ENCODE measurements at regions not wholly inside any gene's neighbourhood (a gene's known extent, or its start where the extent isn't known, plus 50 kb on each side); places are given as distances from the start of the nearest gene placed in this dataset.

GRCh38 chr2:207217442-207217841 lies 51.7 kb upstream of the KLF7 start:
- CTCF ChIA-PET: no interaction called here
- no peak overlapping the region for H2BK15ac ChIP-seq (ENCODE audit: low read depth, low read length)
- H2AK9ac ChIP-seq (replicated peaks; ENCODE audit: low read depth, low read length, poor library complexity): no peak overlapping the region
- no peak overlapping the region for H4K8ac ChIP-seq (ENCODE audit: low read depth in 2 of 2, low read length in 2 of 2)
- WGBS, 2 experiments (ENCODE audit: extremely low coverage in 2 of 2, insufficient read length in 1 of 2): no CpG with 5 or more reads among the region's 2 CpGs
- no peak overlapping the region for H3K27ac ChIP-seq (ENCODE audit: insufficient read depth, low read length)
- H2AK5ac ChIP-seq (ENCODE audit: low read depth, low read length): no peak overlapping the region
- no peak for ATAC-seq (ENCODE audit: low read depth)
- no TSS peak for BruUV-seq (replicated peaks)
- no peak overlapping the region for H3K56ac ChIP-seq (ENCODE audit: extremely low read depth, insufficient read depth, low read length)
- no peak overlapping the region for H3K9ac ChIP-seq (ENCODE audit: low read depth, low read length)
- H2BK120ac ChIP-seq (ENCODE audit: low read depth, low read length): no peak overlapping the region
- H3K4me1 ChIP-seq (ENCODE audit: control insufficient read depth, insufficient read depth, low read length): peaks cover 4% of the 10 kb centered on the region
- intact Hi-C loops (cut with micrococcal nuclease): no loop called here
- H3K18ac ChIP-seq (ENCODE audit: low read depth, low read length): no peak overlapping the region
- H3K9me3 ChIP-seq (ENCODE audit: control insufficient read depth, insufficient read depth, low read length): no peaks in the 10 kb centered on the region
- H3K23ac ChIP-seq (ENCODE audit: low read depth, low read length): no peak overlapping the region
- H2BK5ac ChIP-seq (ENCODE audit: low read depth, low read length, poor library complexity, severe bottlenecking): no peak overlapping the region
- no peak for DNase-seq
- in situ Hi-C loops (cut with MboI; ENCODE audit: low sequenced_read_pairs): no loop called here
- no peak overlapping the region for H4K91ac ChIP-seq (ENCODE audit: insufficient read depth, low read depth, low read length)
- H3K9me1 ChIP-seq (ENCODE audit: insufficient read depth, low read length): no peaks in the 10 kb centered on the region
- H3K4ac ChIP-seq (ENCODE audit: low read depth, low read length): no peak overlapping the region
- no peak overlapping the region for H3K4me3 ChIP-seq (ENCODE audit: insufficient read depth, low read depth, low read length)
- dilution Hi-C loops (cut with HindIII; ENCODE audit: low sequenced_read_pairs, unreplicated experiment): no loop called here
- H4K20me1 ChIP-seq (ENCODE audit: insufficient read depth, low read length): no peaks in the 10 kb centered on the region
- no peaks in the 10 kb centered on the region for H3K79me1 ChIP-seq (ENCODE audit: low read depth in 1 of 2, low read length in 2 of 2)
- no peaks in the 10 kb centered on the region for H3K27me3 ChIP-seq (ENCODE audit: control insufficient read depth, insufficient read depth, low read length)
- TF ChIP-seq BHLHE40 (IDR thresholded peaks at IDR 0.05; ENCODE audit: low read depth, low read length) (no peak), MAZ (IDR thresholded peaks at IDR 0.05; ENCODE audit: borderline replicate concordance, low read depth, low read length) (no peak), CEBPB (IDR thresholded peaks at IDR 0.05; ENCODE audit: low read depth, low read length) (no peak), FOS (IDR thresholded peaks at IDR 0.05; ENCODE audit: low read depth, low read length) (no peak), RFX5 (IDR thresholded peaks at IDR 0.05; ENCODE audit: low read depth, low read length) (no peak), CHD1 (IDR thresholded peaks at IDR 0.05; ENCODE audit: low read depth, low read length) (no peak), RCOR1 (IDR thresholded peaks at IDR 0.05; ENCODE audit: insufficient replicate concordance, low read length) (no peak), ELK1 (IDR thresholded peaks at IDR 0.05; ENCODE audit: borderline replicate concordance, low read depth, low read length) (no peak), MXI1 (IDR thresholded peaks at IDR 0.05; ENCODE audit: borderline replicate concordance, low read depth, low read length) (no peak), USF2 (IDR thresholded peaks at IDR 0.05; ENCODE audit: low read depth, low read length) (no peak), RAD21 (IDR thresholded peaks at IDR 0.05; ENCODE audit: low read length) (no peak), NFE2L2 (IDR thresholded peaks at IDR 0.05; ENCODE audit: low read depth, low read length) (no peak), SMC3 (IDR thresholded peaks at IDR 0.05; ENCODE audit: low read depth, low read length) (no peak)
- TF ChIP-seq, protein P1, sequence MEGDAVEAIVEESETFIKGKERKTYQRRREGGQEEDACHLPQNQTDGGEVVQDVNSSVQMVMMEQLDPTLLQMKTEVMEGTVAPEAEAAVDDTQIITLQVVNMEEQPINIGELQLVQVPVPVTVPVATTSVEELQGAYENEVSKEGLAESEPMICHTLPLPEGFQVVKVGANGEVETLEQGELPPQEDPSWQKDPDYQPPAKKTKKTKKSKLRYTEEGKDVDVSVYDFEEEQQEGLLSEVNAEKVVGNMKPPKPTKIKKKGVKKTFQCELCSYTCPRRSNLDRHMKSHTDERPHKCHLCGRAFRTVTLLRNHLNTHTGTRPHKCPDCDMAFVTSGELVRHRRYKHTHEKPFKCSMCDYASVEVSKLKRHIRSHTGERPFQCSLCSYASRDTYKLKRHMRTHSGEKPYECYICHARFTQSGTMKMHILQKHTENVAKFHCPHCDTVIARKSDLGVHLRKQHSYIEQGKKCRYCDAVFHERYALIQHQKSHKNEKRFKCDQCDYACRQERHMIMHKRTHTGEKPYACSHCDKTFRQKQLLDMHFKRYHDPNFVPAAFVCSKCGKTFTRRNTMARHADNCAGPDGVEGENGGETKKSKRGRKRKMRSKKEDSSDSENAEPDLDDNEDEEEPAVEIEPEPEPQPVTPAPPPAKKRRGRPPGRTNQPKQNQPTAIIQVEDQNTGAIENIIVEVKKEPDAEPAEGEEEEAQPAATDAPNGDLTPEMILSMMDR (conservative IDR thresholded peaks at IDR 0.05; ENCODE audit: low read depth, low read length): no peak
- no peak overlapping the region for H2BK20ac ChIP-seq (ENCODE audit: low read depth, low read length)
- no peak overlapping the region for H2AFZ ChIP-seq (replicated peaks; ENCODE audit: low read length, poor library complexity)
- no peak overlapping the region for H3K4me2 ChIP-seq (ENCODE audit: low read depth, low read length)
- POLR2A ChIA-PET (ENCODE audit: unreplicated experiment): no interaction called here
- H3K36me3 ChIP-seq (ENCODE audit: control insufficient read depth, insufficient read depth, low read length): no peaks in the 10 kb centered on the region
- H4K5ac ChIP-seq (ENCODE audit: low read depth, low read length): no peak overlapping the region
- no peak overlapping the region for H3K14ac ChIP-seq (replicated peaks; ENCODE audit: low read depth, low read length)

All from IMR-90 (cell line).